Adrenal gland (tissue), 5 donors: ENCODE measurements at regions not wholly inside any gene's neighbourhood (a gene's known extent, or its start where the extent isn't known, plus 50 kb on each side); places are given as distances from the start of the nearest gene placed in this dataset.
"Not testable (repeated sequence)": the region's sequence is repeated elsewhere in the genome, so short reads cannot be mapped to it uniquely, and the experiment has no call there.

Source experiments
- CTCF ChIP-seq, 6 experiments: fragments of 450-650 bp in 4 of 6; fragments of 200-600 bp in 2 of 6; sonication (generic) in 1 of 6; IDR thresholded peaks; 1 replicate in 5 of 6; 2 replicates in 1 of 6; pipeline versions ENCODE4 v1.5.1 to v1.8.0; 2016 to 2021; ENCODE audit warnings: antibody characterized with exemption in 6 of 6, mild to moderate bottlenecking in 2 of 6, moderate library complexity in 1 of 6
- POLR2A ChIP-seq, 2 donors: fragments of 450-650 bp; IDR thresholded peaks; one replicate each; pipeline ENCODE4 v1.6.1; 2017; ENCODE audit warnings: antibody characterized with exemption in 2 of 2, mild to moderate bottlenecking in 2 of 2, moderate library complexity in 1 of 2
- donor health status: DM: no; HTN: no; CAD: no.

GRCh38 chr4:123656746-123657294 lies 260.2 kb downstream of the SPRY1 start:
- TF ChIP-seq POLR2A, CTCF (IDR thresholded peaks at IDR 0.05): not testable (repeated sequence)
